OCI-LY3 (cell line): ENCODE measurements at regions not wholly inside any gene's neighbourhood (a gene's known extent, or its start where the extent isn't known, plus 50 kb on each side); places are given as distances from the start of the nearest gene placed in this dataset.
"Not testable (repeated sequence)": the region's sequence is repeated elsewhere in the genome, so short reads cannot be mapped to it uniquely, and the experiment has no call there.

Source experiments
- H2AFZ ChIP-seq: fragments of 200-600, 300-600 bp; shearing (Covaris generic); 2 replicates; pipeline ENCODE4 v1.6.0; 2014; ENCODE audit warnings: antibody characterized with exemption, low read depth, low read length
- H3K27ac ChIP-seq: fragments of 200-600, 300-600 bp; sonication (generic); 2 replicates; pipeline ENCODE4 v1.5.1; 2014; ENCODE audit warnings: mild to moderate bottlenecking, low read length, moderate library complexity, mixed read lengths
- H3K27me3 ChIP-seq: fragments of 200-600, 300-600 bp; sonication (generic); 2 replicates; pipeline ENCODE4 v1.6.1; 2014; ENCODE audit warnings: low read depth, low read length, mixed read lengths
- H3K36me3 ChIP-seq: fragments of 200-600, 300-600 bp; sonication (generic); replicated peaks from 2 replicates; pipeline ENCODE3; 2014; ENCODE audit warnings: low read depth, low read length, mixed read lengths
- H3K4me1 ChIP-seq: fragments of 300-600, 200-600 bp; sonication (generic); 2 replicates; pipeline ENCODE4 v1.6.1; 2014; ENCODE audit warnings: low read length, mixed read lengths
- H3K4me2 ChIP-seq: fragments of 200-600, 300-600 bp; sonication (generic); 2 replicates; pipeline ENCODE4 v1.6.1; 2014; ENCODE audit warnings: low read length, mixed read lengths
- H3K4me3 ChIP-seq: fragments of 300-600, 200-600 bp; sonication (generic); 2 replicates; pipeline ENCODE4 v1.5.1; 2014; ENCODE audit warnings: antibody characterized with exemption, mild to moderate bottlenecking, low read length, moderate library complexity
- H3K79me2 ChIP-seq: fragments of 300-600, 200-600 bp; shearing (Covaris generic); 2 replicates; pipeline ENCODE4 v1.6.1; 2014; ENCODE audit warnings: mild to moderate bottlenecking, low read length, mixed read lengths
- H3K9ac ChIP-seq: fragments of 300-600, 200-600 bp; shearing (Covaris generic); 2 replicates; pipeline ENCODE4 v1.6.0; 2014; ENCODE audit warnings: mild to moderate bottlenecking, low read length, moderate library complexity
- H3K9me3 ChIP-seq: fragments of 200-600, 300-600 bp; shearing (Covaris generic); 2 replicates; pipeline ENCODE4 v1.6.1; 2014; ENCODE audit warnings: low read length, mixed read lengths; ENCODE audit not compliant: insufficient read depth
- H4K20me1 ChIP-seq: fragments of 200-600, 300-600 bp; sonication (generic); 2 replicates; pipeline ENCODE4 v1.6.1; 2016; ENCODE audit warnings: low read length, mixed read lengths; ENCODE audit not compliant: insufficient read depth

DNA sequence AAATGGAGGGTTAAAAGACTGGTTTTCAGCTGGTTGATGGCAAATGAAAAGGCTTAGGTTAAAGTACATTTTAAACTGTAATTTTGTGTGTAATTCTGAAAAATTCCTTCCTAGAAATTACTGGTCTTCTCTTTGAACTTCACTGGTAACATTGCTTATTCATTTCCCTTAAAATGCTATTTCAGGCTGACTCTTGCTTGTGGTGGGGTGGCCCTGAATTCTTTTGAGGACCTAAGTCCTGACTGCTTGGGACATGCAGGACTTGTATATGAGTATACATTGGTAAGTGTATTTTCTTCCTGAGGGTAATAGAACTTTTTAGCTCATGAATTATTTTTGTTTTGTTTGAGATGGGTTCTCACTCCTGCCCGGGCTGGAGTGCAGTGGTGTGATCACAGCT is 63.0 kb upstream of the ERV3-1 start:
- H3K9me3 ChIP-seq, H3K27ac ChIP-seq, H4K20me1 ChIP-seq, H2AFZ ChIP-seq, H3K27me3 ChIP-seq, H3K36me3 ChIP-seq, H3K79me2 ChIP-seq, H3K9ac ChIP-seq, H3K4me3 ChIP-seq, H3K4me2 ChIP-seq, H3K4me1 ChIP-seq: not testable (repeated sequence)

DNA sequence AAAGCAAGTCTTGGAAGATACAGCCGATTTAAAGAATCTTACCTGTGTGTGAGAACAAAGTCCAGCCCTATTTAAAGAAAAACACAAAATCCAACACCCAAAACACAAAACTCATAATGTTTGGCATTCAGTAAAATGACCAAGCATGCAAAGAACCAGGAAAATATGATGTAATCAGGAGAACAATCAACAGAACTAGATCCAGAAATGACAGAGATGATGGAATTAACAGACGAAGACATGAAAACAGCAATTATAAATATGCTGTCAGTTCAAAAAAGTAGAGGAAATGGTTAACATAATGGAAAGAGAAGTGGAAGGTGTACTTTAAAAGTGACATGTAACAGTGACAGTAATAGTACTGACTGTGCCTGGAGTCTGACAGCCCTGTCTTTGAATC is 56.1 kb upstream of the ERV3-1 start:
- not testable (repeated sequence) for H3K79me2 ChIP-seq

DNA sequence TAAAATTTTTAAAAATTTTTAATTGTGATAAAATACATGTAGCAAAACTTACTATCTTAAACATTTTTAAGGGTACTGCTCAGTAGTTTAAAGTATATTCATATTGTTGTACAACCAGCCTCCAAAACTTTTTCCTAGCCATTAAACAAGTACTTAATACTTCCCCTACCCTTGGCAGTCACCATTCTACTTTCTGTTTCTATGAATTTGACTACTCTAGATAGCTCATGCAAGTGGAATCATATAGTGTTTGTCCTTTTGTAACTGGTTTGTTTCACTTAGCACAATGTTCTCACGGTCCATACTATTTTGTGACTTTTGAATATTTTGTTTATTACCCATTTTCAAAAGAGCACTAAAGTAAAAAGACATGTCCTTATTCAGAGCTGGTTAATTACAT is 52.8 kb upstream of the ERV3-1 start:
- H3K9me3 ChIP-seq, H3K4me1 ChIP-seq, H4K20me1 ChIP-seq, H3K9ac ChIP-seq, H3K36me3 ChIP-seq, H3K27ac ChIP-seq, H2AFZ ChIP-seq, H3K27me3 ChIP-seq, H3K4me2 ChIP-seq, H3K4me3 ChIP-seq, H3K79me2 ChIP-seq: not testable (repeated sequence)

More for the DNA sequence above, 56.1 kb upstream of the ERV3-1 start:
- not testable (repeated sequence) for H3K4me3 ChIP-seq, H3K27ac ChIP-seq, H3K4me1 ChIP-seq, H3K4me2 ChIP-seq, H3K36me3 ChIP-seq, H3K9ac ChIP-seq, H3K27me3 ChIP-seq, H4K20me1 ChIP-seq, H3K9me3 ChIP-seq, H2AFZ ChIP-seq
